ENCODE measurements at regions not wholly inside any gene's neighbourhood (a gene's known extent, or its start where the extent isn't known, plus 50 kb on each side); places are given as distances from the start of the nearest gene placed in this dataset.

DNA sequence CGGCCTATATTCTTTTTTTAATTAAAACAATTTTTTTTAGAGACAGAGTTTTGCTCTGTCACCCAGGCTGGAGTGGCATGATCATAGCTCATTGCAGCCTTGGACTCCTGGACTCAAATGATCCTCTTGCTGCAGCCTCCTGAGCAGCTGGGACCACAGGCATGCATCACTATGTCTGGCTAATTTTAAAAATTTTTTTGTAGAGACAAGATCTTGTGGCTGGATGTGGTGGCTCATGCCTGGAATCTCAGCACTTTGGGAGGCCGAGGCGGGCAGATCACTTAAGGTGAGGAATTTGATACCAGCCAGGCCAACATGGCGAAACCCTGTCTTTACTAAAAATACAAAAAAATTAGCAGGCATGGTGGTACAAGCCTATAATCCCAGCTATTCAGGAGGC is 54.8 kb upstream of the MSI2 start:
- TF ChIP-seq CTCF (conservative IDR thresholded peaks at IDR 0.05; ENCODE audit: low read length): no peak
- TF ChIP-seq EZH2phosphoT487 (IDR thresholded peaks at IDR 0.05; ENCODE audit: borderline replicate concordance, low read depth, low read length): no peak
